GM19324 (cell line): ENCODE measurements at regions not wholly inside any gene's neighbourhood (a gene's known extent, or its start where the extent isn't known, plus 50 kb on each side); places are given as distances from the start of the nearest gene placed in this dataset.
"Not testable (repeated sequence)": the region's sequence is repeated elsewhere in the genome, so short reads cannot be mapped to it uniquely, and the experiment has no call there.

Experiments used
- ATAC-seq: cut with Tn5 transposase; IDR thresholded peaks from one replicate; pipeline ENCODE4 v1.9.1; 2021; ENCODE audit warnings: mild to moderate bottlenecking, moderate library complexity; ENCODE audit not compliant: unreplicated experiment, low FRiP score

DNA sequence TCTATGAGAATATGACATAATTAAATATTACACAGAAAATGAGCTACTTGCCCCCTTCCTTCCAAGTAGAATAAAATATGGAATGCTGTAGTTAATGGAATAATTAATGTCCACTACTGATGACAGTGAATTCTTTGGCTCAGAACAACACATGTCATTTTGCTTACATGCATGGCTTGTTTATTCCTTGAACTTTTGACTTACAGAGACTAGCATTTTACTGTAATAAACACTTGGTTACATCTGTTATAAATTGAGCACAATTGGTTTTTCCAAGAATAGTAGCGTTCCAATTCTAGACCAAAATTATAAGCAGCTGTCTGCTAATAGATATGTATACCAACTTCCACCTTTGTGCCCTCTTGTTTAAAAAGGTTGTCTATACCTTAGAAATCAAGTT, 286.7 kb downstream of the OTUD1 start:
- ATAC-seq = no peak

DNA sequence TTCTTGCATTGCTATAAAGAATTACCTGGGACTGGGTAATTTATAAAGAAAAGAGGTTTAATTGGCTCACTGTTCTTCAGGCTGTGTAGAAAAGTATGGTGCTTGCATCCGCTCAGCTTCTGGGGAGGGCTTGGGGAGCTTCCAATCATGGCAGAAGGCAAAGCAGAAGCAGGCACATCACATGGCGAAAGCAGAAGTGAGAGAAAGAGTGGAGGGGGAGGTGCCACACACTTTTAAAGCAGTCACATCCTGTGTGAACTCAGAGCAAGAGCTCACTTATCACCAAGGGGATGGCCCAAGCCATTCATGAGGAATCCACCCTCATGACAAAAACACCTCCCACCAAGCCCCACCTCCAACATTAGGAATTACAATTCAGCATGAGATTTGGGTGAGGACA, 303.5 kb downstream of the OTUD1 start:
- no peak for ATAC-seq

- no peak for ATAC-seq
Observed at GRCh38 chr10:23742807-23743206, 303.9 kb downstream of the OTUD1 start.

- ATAC-seq = no peak
Observed at GRCh38 chr10:23754179-23754578, 315.3 kb downstream of the OTUD1 start.

GRCh38 chr10:23754941-23755340, 316.1 kb downstream of the OTUD1 start:
- no peak for ATAC-seq

DNA sequence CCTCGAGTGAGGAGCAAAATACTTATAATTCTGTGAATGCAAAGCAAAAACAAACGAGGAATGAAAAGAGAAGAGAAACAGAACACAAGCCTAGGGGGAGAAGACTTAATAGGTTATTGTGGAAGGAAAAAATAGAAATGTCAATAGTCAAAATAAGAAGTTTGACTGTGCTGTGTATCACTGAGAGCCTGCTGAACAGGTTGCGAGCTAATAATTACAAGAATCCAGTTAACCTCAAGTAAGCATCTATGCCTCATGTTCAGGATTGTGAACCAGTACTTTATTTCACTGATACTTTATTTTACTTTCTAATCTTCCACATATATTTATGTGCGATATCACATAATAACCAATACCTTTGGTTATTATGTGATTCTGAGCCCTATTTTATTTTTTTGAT, 316.7 kb downstream of the OTUD1 start:
- no peak for ATAC-seq

DNA sequence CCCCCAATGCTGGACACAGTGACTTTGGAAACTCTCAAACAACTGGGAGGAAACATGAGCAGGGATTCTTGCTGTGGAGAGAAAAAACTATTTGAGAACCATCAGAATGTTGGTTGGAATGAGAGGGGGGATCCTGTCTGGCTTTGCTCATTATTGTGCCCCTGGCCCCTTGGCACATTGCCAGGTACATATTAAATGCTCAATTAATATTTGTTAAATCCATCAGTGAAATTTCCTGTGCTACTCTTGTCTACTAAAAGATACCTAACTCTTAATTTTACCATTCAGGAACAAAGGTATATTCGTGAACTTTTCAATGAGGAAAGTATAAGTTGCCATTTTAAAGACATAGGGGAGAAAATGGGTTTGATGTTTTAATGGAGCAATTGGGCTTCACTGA, 329.4 kb downstream of the OTUD1 start:
- ATAC-seq = no peak

DNA sequence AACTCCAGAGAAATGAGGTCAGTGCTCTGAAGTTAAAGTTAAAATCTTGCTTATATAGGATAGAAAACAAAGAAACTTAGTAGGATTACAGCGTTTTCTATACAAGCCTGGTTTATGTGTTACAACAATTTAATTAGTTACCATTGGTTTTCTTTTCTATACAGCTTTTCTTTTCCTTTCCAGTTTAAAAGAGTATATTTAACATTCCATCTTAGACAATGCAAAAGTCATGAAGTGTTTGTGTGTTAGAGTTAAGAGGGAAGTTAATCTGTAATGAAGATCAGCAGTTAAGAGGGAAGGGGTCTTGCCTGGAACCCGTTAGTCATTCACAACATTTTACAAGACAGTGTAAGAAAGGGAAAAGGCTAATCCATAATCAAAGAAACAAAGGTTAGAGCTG, 338.3 kb downstream of the OTUD1 start:
- ATAC-seq = no peak

DNA sequence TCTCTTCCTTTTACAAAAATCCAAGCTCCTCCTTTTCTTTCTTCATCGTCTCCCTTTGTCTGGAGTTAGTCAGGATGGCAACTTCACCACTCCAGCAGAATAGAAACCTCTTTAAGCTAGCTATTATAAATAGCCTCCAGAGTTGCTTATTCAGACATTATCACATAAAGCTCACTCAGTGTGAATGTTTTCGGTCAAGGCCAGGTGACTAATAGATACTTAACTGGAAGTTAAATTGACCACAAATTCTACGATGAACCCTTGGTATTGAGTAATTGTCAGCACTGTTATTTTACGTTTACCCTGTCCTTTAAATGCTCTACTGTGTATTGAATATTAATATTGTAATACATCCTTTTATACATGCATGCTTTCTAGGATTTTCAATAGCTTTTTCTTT, 340.4 kb downstream of the OTUD1 start:
- no peak for ATAC-seq

DNA sequence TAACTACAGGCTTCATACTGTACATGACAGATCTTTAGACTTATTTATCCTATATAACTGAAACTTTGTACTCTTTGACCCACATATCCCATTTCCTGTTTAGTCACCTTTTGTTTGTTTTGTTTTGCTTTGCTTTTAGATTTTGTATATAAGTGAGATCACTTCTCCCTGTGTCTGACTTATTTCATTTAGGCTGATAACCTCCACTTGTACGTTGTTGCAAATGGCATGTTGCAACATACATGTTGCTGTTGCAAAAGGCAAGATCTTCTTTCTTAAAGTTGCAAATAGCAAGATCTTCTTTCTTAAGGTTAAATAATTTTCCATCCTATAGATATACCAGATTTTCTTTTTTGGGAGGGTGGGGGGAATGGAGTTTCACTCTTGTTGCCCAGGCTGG, 341.5 kb downstream of the OTUD1 start:
- ATAC-seq = no peak

DNA sequence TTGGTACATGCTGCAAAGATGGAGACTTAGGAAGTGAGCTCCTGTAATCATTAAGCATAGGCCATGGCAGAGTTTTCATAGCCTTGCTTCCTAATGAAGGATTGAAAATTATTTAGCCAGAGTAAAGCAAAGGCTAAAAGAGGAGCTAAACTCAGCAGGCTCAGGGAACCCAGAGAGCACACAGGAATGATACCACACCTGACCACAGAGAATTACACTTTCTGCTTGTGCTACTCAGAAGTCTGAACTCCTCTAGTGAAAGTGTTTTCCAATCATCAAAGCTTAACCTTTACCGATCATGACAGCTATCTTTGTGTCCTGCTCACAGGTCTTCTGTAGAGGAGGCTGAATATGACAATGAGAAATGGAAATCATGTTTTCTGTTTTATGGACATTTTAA, 347.7 kb downstream of the OTUD1 start:
- ATAC-seq = no peak

- ATAC-seq = no peak
Observed at GRCh38 chr10:23793577-23793976, 354.7 kb downstream of the OTUD1 start.

- not testable (repeated sequence) for ATAC-seq
Observed at GRCh38 chr10:23797452-23797851, 358.6 kb downstream of the OTUD1 start.

DNA sequence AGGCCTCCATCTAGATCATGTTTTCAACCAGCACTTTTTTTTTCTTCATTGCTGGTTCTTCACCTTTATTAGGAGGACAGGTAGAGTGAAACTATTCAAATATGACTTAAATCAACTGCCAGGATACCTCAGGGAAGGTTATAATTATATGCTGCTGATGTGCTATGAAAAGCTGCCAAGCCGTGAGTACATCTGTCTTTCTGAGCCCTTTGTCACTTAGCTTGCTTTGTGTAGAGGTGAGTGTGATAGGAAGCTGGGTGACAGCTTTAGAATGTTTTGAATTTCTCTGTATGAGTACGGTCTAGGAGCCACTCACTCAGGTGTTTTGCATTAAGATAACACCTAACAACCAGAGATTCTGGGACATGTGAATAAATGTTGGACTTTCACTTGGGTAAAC, 365.2 kb downstream of the OTUD1 start:
- ATAC-seq = no peak

DNA sequence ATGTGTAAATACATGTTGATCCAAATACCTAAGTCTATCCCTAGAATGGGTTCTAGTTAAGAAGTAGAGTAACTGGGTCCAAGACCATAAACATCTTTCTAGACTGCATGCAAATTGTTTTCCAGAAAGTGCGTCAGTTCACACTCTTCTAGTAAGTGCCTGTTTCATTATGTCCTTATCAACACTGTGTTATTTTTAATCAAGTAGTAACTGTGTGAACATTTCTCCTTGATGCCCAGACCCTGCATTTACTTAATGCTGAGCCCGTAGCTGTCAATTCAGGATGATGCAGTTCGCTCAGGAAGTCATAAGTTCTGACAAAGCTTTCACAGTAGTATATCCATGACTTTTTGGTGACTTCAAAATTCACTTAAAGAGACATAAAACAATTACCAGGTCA, 374.8 kb downstream of the OTUD1 start:
- no peak for ATAC-seq

DNA sequence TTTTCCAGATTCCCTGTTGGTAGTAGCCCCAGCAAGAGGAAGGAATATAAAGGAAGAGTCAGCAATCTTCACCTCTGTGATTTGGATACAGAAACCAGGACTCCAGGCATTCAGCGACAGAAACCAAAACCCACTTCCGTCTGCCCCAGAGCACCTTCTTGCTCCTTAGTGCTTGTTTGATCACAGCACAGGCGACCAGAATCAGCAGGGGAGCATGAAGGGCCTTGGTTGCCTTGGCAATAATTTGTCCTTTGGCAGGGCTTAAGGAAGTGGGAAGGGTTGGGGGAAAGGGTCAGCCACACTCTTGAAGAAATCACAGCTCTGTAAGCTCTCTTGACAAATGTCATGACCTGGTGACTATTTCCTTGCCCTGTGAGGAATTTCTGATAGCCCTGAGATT, 379.6 kb downstream of the OTUD1 start:
- ATAC-seq = no peak

GRCh38 chr10:23820792-23821191, 381.9 kb downstream of the OTUD1 start:
- ATAC-seq = no peak

- ATAC-seq = no peak
Observed at GRCh38 chr10:23824822-23825221, 384.1 kb upstream of the KIAA1217 start.

DNA sequence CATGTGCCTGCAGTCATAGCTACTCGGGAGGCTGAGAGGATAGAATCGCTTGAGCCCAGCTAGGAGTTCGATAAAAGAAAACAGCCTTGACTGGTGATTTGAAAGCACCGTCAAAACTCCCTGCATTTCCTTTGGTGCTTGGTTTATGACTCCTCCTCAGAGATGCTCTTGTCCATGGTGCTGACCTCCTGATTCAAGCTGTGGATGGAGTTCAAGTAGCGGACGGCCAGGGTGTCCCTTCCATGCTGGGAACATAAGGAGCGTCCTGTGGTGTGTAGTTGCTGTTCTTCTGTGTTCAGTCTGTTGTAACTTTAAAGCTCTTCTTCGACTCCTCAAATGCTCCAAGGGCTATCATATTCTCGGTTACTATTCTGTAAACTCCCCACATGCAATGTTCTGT, 382.5 kb upstream of the KIAA1217 start:
- ATAC-seq = no peak

- ATAC-seq = no peak
Observed at GRCh38 chr10:23829556-23829955, 379.4 kb upstream of the KIAA1217 start.

DNA sequence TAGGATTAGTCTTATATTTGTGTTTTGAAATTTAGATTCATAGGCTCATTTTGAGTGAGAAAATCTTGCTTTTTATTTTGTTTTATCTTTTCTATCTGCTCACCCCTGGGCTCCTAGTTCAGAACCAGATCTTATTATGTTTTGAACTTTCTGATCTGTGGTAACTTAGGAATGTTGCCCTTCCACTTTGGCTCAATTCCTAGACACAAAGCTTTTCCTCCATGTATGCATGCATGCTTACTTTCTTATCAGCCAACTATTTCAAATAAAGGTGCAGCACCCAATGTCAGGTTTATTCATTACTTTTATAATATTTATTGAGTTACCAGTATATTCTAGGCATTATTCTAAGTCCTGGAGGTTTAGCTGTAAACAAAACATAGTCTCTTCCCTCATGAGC, 374.8 kb upstream of the KIAA1217 start:
- ATAC-seq = no peak

GRCh38 chr10:23850631-23851030, 358.3 kb upstream of the KIAA1217 start:
- ATAC-seq = no peak

DNA sequence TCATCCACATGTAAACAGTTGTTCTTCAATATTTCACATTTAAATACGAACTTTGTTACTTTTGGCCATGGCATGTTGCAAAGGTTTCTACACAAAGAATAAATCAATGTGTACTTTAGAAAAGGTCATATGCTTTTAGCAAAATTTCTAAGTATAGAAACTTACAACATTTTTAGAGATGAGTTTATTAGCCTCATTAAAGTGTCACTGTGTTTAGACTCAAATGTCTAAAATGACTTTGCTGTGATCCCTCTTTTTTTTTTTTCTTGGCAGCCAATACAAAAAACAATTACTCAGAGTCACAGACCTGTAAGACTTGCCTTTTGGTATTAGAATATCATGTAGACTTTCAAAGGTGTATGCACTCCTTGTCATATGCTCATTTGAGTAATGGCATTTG, 349.3 kb upstream of the KIAA1217 start:
- no peak for ATAC-seq
